Activated naive CD8-positive, alpha-beta T cell treated with anti-CD3 and anti-CD28 coated beads, Interleukin-2, amount 10 ng/mL, durations not matched to agents 7 days and 5 days (primary cell): ENCODE measurements at regions not wholly inside any gene's neighbourhood (a gene's known extent, or its start where the extent isn't known, plus 50 kb on each side); places are given as distances from the start of the nearest gene placed in this dataset.
"Not testable (repeated sequence)": the region's sequence is repeated elsewhere in the genome, so short reads cannot be mapped to it uniquely, and the experiment has no call there.

Experiments
- ATAC-seq: fragments of 150-1000 bp; cut with Tn5 transposase; one replicate; pipeline ENCODE4 v1.10.0; 2021; ENCODE audit warnings: low read depth, moderate library complexity
- POLR2A ChIA-PET: fragments of 350-600 bp; sonication (Branson Sonifier 250); formaldehyde crosslinking; loops from one replicate; lab custom pipeline; 2021; ENCODE audit warnings: antibody characterized with exemption; lab: Charles Lee
- DNase-seq: peaks from one replicate; pipeline ENCODE4 v3.0.0; 2021
- H3K27ac Mint-ChIP-seq: one replicate; pipeline ENCODE4 v1.8.0; 2022; ENCODE audit warnings: mild to moderate bottlenecking, mixed read lengths
- H3K27me3 Mint-ChIP-seq: one replicate; pipeline ENCODE4 v1.8.0; 2022; ENCODE audit warnings: mild to moderate bottlenecking, moderate library complexity, mixed read lengths
- H3K36me3 Mint-ChIP-seq: one replicate; pipeline ENCODE4 v1.8.0; 2021; ENCODE audit warnings: mild to moderate bottlenecking, mixed read lengths
- H3K4me1 Mint-ChIP-seq: one replicate; pipeline ENCODE4 v1.8.0; 2021; ENCODE audit warnings: mixed read lengths
- H3K4me3 Mint-ChIP-seq: one replicate; pipeline ENCODE4 v1.8.0; 2022; ENCODE audit warnings: mild to moderate bottlenecking, moderate library complexity, mixed read lengths
- H3K9me3 Mint-ChIP-seq: one replicate; pipeline ENCODE4 v1.8.0; 2021; ENCODE audit warnings: mixed read lengths

GRCh38 chr1:20411196-20411980, 74.6 kb downstream of the CAMK2N1 start:
- ATAC-seq: no peak
- H3K36me3 Mint-ChIP-seq: no peaks in the 10 kb centered on the region
- H3K4me3 Mint-ChIP-seq: no peak overlapping the region
- POLR2A ChIA-PET: no interaction called here
- H3K27me3 Mint-ChIP-seq: peaks cover 12% of the 10 kb centered on the region
- no peak overlapping the region for H3K27ac Mint-ChIP-seq
- H3K4me1 Mint-ChIP-seq: peaks cover 3% of the 10 kb centered on the region
- no peaks in the 10 kb centered on the region for H3K9me3 Mint-ChIP-seq
- no peak for DNase-seq

- Mint-ChIP-seq H3K27me3 (peaks cover 20% of the 10 kb centered on the region), H3K36me3 (no peaks in the 10 kb centered on the region), H3K4me3 (no peak overlapping the region), H3K27ac (no peak overlapping the region), H3K4me1 (peaks cover 3% of the 10 kb centered on the region), H3K9me3 (no peaks in the 10 kb centered on the region)
- ATAC-seq (no peak), DNase-seq (no peak)
- POLR2A ChIA-PET: no interaction called here
These were observed 75.5 kb downstream of the CAMK2N1 start for GRCh38 chr1:20410503-20410902.

DNA sequence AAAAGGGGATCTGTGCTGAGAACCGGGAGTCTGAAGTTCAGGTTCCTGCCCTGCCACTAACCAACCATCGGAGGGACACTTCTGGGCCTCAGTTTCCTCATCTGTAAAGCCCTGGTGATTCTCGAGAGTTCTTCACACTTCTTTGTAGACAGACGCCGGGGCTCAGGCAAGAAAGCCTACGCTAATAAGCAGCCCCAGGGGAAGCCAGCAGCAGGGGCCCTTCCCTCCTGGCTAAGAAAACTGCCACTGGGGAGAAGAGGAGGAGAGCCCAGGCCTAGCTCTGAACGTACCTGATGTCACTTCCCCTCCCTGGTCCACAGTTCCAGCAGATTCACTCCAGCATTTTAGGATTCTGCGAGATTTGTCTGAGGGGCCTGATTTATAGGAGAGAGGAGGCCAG, 76.0 kb downstream of the CAMK2N1 start:
- Mint-ChIP-seq H3K4me3 (no peak overlapping the region), H3K36me3 (no peaks in the 10 kb centered on the region), H3K27me3 (peaks cover 20% of the 10 kb centered on the region), H3K4me1 (peaks cover 3% of the 10 kb centered on the region), H3K9me3 (no peaks in the 10 kb centered on the region), H3K27ac (no peak overlapping the region)
- POLR2A ChIA-PET: no interaction called here
- no peak for ATAC-seq
- no peak for DNase-seq

- DNase-seq (no peak), ATAC-seq (no peak)
- Mint-ChIP-seq H3K36me3 (no peaks in the 10 kb centered on the region), H3K4me3 (no peak overlapping the region), H3K27ac (no peak overlapping the region), H3K27me3 (peaks cover 28% of the 10 kb centered on the region), H3K4me1 (no peaks in the 10 kb centered on the region), H3K9me3 (no peaks in the 10 kb centered on the region)
- POLR2A ChIA-PET: no interaction called here
These were observed 77.0 kb downstream of the CAMK2N1 start for GRCh38 chr1:20409012-20409411.

DNA sequence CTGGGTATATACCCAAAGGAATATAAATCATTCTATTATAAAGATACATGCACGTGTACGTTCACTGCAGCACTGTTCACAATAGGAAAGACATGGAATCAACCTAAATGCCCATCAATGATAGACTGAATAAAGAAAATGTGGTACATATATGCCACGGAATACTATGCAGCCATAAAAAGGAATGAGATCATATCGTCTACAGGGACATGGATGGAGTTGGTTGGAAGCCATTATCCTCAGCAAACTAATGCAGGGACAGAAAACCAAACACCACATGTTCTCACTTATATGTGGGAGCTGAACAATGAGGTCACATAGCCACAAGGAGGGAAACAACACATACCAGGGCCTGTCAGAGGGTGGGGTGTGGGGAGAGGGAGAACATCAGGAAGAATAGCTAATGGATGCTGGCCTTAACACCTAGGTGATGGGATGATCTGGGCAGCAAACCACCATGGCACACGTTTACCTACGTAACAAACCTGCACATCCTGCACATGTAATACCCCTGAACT, 77.8 kb downstream of the CAMK2N1 start:
- not testable (repeated sequence) for DNase-seq, H3K4me1 Mint-ChIP-seq

DNA sequence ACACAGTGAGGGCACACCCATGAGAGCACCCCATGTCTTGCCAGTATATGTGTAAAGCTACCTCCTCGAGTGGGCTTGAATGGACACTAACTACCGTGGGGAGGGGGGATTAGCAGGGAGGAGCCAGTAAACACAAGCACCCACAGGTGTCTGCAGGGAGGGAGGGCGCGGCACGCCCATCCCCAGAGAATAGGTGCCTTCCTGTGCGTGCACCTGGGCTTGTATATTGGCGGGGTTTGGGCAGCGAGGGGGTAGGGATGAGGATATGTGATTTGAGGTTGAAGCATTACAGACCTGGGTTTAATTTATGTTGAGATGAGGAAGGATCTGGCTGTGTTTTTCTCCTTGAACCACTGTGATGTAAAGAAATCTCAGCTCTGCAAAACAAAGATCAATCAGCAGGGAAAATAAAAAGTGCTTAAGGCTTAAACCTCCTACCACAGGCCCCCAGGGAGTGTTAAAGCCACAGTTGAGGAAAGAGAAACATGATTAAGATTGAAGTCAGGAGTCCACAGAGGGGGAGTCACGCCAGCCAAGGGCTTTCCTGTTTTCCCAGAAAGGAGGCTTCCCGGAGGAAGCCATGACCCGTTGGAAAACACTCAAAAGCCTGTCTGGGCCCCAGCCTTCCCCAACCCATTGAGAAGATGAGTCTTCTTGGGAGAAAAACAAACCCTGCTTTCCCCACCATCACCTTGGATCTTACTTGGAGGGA, 80.0 kb downstream of the CAMK2N1 start:
- Mint-ChIP-seq H3K27ac (no peak overlapping the region), H3K27me3 (peaks cover 41% of the 10 kb centered on the region)
- POLR2A ChIA-PET: no interaction called here

More for the DNA sequence above, 77.8 kb downstream of the CAMK2N1 start:
- H3K27ac Mint-ChIP-seq, H3K9me3 Mint-ChIP-seq, POLR2A ChIA-PET, H3K36me3 Mint-ChIP-seq, ATAC-seq, H3K4me3 Mint-ChIP-seq: not testable (repeated sequence)
- peaks cover 34% of the 10 kb centered on the region for H3K27me3 Mint-ChIP-seq

DNA sequence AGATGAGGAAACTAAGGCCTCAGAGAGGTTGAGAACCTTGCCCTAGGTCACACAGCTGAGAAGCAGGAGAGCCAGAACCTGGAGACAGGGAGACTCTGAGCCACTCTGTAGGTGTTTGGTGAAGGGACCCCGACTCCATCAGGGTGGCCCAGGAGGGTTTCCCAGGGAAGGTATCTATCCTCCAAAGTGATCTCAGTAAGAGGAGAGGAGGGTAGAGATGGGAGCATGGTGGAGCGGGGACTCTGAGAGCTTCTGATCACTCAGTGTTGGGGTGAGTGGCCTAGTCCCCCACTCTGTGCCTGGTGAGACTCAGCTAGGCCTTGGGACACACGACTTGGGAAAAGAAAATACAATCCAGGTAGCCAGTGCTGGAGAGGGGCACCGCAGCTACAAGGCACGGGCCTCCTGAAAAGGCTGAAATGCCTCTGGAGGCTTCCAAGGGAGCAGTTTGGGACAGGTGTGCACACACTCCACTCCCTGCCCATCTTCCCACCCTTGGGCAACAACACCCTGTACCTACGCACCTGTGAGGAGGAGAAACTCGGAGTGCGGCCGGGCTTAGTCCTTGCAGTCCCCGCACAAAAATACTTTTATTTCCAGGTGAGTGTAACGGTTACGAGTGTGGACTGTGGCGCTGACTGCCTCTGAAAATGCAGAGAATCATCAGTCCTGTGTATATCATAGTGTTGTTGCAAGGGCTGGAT, 80.8 kb downstream of the CAMK2N1 start:
- H3K4me1 Mint-ChIP-seq: no peaks in the 10 kb centered on the region
- H3K27ac Mint-ChIP-seq: no peak overlapping the region
- DNase-seq: no peak
- H3K9me3 Mint-ChIP-seq: no peaks in the 10 kb centered on the region
- no peak for ATAC-seq
- no peak overlapping the region for H3K4me3 Mint-ChIP-seq
- POLR2A ChIA-PET: no interaction called here
- H3K36me3 Mint-ChIP-seq: no peaks in the 10 kb centered on the region
- H3K27me3 Mint-ChIP-seq: peaks cover 43% of the 10 kb centered on the region

More for the DNA sequence above, 80.0 kb downstream of the CAMK2N1 start:
- H3K4me1 Mint-ChIP-seq: no peaks in the 10 kb centered on the region
- no peaks in the 10 kb centered on the region for H3K36me3 Mint-ChIP-seq
- no peak overlapping the region for H3K4me3 Mint-ChIP-seq
- no peaks in the 10 kb centered on the region for H3K9me3 Mint-ChIP-seq
- ATAC-seq (no peak), DNase-seq (no peak)
